ENCODE measurements at regions not wholly inside any gene's neighbourhood (a gene's known extent, or its start where the extent isn't known, plus 50 kb on each side); places are given as distances from the start of the nearest gene placed in this dataset.

DNA sequence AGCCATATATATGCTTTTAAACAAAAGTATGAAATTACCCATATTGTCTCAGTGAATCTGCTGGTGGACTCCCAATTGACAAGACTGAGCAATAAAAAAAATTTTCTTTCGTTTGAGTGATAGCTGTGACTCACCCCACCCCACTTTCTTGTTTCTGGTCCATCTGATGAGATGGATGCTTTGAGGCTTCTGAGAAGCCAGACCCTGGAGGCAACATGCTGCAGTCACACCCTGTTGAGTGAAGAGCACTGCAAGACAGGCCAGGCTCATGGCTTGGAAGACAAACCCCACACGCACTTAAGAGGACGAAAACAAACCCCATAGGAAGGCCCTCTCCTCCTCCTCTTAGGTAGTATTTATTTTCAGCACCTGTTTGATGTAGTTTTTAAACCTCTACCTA lies 276.0 kb upstream of the TTC14 start:
- H2AFZ ChIP-seq (ENCODE audit: low read length): no peak overlapping the region
- H3K9me3 ChIP-seq (ENCODE audit: low read length): no peaks in the 10 kb centered on the region
- H3K4me1 ChIP-seq (ENCODE audit: insufficient read depth, low read length): no peaks in the 10 kb centered on the region
- in situ Hi-C loops (cut with HindIII; ENCODE audit: extremely low pct_ligation_motif_present, low pct_unique_long_range_greater_than_20kb): no loop called here
- no peak for ATAC-seq
- intact Hi-C loops (cut with micrococcal nuclease; ENCODE audit: unreplicated experiment): no loop called here
- FAIRE-seq: no peak
- no peaks in the 10 kb centered on the region; a peak in 1 of 5 replicates for H3K27me3 ChIP-seq (ENCODE audit: control insufficient read depth in 1 of 2, insufficient read depth in 2 of 2, low read length in 2 of 2)
- H3K79me2 ChIP-seq (ENCODE audit: insufficient read depth, low read length): no peaks in the 10 kb centered on the region
- no peak overlapping the region for H3K27ac ChIP-seq (ENCODE audit: extremely low read length, insufficient read depth, low read length)
- no peak for DNase-seq (ENCODE audit: low spot score)
- 3% methylated on average over 3 of the region's 3 CpGs for WGBS (ENCODE audit: low lambda C conversion rate)
- BruUV-seq (replicated peaks): no TSS peak
- no peaks in the 10 kb centered on the region for H3K36me3 ChIP-seq (replicated peaks in 1 of 2; ENCODE audit: control insufficient read depth in 1 of 2, insufficient read depth in 2 of 2, low read length in 2 of 2)
- H4K20me1 ChIP-seq (ENCODE audit: insufficient read depth, low read length): no peaks in the 10 kb centered on the region
- POLR2A ChIA-PET: no interaction called here
- no peak for TF ChIP-seq ZNF607 (CRISPR knock-in tag; IDR thresholded peaks at IDR 0.05; ENCODE audit: borderline replicate concordance)
- TF ChIP-seq REST (IDR thresholded peaks at IDR 0.05; ENCODE audit: borderline replicate concordance in 1 of 2, low read depth in 1 of 2, low read length in 2 of 2): no peak
- TF ChIP-seq, protein P1, sequence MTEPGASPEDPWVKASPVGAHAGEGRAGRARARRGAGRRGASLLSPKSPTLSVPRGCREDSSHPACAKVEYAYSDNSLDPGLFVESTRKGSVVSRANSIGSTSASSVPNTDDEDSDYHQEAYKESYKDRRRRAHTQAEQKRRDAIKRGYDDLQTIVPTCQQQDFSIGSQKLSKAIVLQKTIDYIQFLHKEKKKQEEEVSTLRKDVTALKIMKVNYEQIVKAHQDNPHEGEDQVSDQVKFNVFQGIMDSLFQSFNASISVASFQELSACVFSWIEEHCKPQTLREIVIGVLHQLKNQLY (CRISPR knock-in tag; IDR thresholded peaks at IDR 0.05): no peak
- no peak overlapping the region for H3K9ac ChIP-seq (ENCODE audit: insufficient read depth, low read depth, low read length)
- no peak overlapping the region for H3K4me2 ChIP-seq (ENCODE audit: low read depth, low read length)
- H3K4me3 ChIP-seq (replicated peaks in 1 of 3; ENCODE audit: insufficient read depth in 1 of 3, low read depth in 2 of 3, low read length in 3 of 3): no peak overlapping the region
- CTCF ChIA-PET (ENCODE audit: low intra/inter-chr PET ratio, low total read pairs): no interaction called here

DNA sequence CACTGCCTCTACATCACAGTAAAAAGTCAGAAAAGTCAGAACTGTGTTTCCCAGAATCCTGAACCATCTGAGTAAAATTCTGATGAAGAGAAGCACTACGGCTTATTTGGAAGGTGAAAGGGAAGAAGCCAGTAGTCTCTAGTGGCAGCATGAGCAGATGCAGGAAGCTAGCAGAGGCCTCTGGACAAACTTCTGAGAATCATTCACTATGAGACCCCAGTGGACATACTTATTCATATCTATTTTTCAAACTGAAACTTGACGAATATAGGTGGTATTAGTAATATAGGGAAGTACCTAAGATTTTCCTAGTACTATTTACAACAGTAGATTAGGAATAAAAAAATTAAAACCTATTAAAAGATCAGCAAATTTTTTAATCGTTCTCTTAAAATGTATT lies 272.8 kb upstream of the TTC14 start:
- Histone ChIP-seq H3K27me3 (ENCODE audit: control insufficient read depth in 1 of 2, insufficient read depth in 2 of 2, low read length in 2 of 2) (no peaks in the 10 kb centered on the region; a peak in 1 of 5 replicates), H3K9ac (ENCODE audit: insufficient read depth, low read depth, low read length) (no peak overlapping the region), H3K4me2 (ENCODE audit: low read depth, low read length) (no peak overlapping the region), H2AFZ (ENCODE audit: low read length) (no peak overlapping the region), H3K4me1 (ENCODE audit: insufficient read depth, low read length) (no peaks in the 10 kb centered on the region), H4K20me1 (ENCODE audit: insufficient read depth, low read length) (no peaks in the 10 kb centered on the region), H3K79me2 (ENCODE audit: insufficient read depth, low read length) (no peaks in the 10 kb centered on the region), H3K36me3 (replicated peaks in 1 of 2; ENCODE audit: control insufficient read depth in 1 of 2, insufficient read depth in 2 of 2, low read length in 2 of 2) (no peaks in the 10 kb centered on the region), H3K9me3 (ENCODE audit: low read length) (no peaks in the 10 kb centered on the region), H3K4me3 (replicated peaks in 1 of 3; ENCODE audit: insufficient read depth in 1 of 3, low read depth in 2 of 3, low read length in 3 of 3) (no peak overlapping the region), H3K27ac (ENCODE audit: extremely low read length, insufficient read depth, low read length) (no peak overlapping the region)
- POLR2A ChIA-PET: no interaction called here
- intact Hi-C loops (cut with micrococcal nuclease; ENCODE audit: unreplicated experiment) (no loop called here), in situ Hi-C loops (cut with HindIII; ENCODE audit: extremely low pct_ligation_motif_present, low pct_unique_long_range_greater_than_20kb) (no loop called here)
- FAIRE-seq: no peak
- 5% methylated on average over 3 of the region's 3 CpGs for WGBS (ENCODE audit: low lambda C conversion rate)
- CTCF ChIA-PET (ENCODE audit: low intra/inter-chr PET ratio, low total read pairs): no interaction called here
- no peak for ATAC-seq
- no peak for DNase-seq (ENCODE audit: low spot score)
- BruUV-seq (replicated peaks): no TSS peak
- TF ChIP-seq PHF8 (CRISPR knock-in tag; IDR thresholded peaks at IDR 0.05) (no peak), KAT2B (IDR thresholded peaks at IDR 0.05; ENCODE audit: borderline replicate concordance, low read depth, low read length) (no peak), ZNF292 (CRISPR knock-in tag; IDR thresholded peaks at IDR 0.05; ENCODE audit: borderline replicate concordance, low read depth) (no peak)
- TF ChIP-seq, protein P2, sequence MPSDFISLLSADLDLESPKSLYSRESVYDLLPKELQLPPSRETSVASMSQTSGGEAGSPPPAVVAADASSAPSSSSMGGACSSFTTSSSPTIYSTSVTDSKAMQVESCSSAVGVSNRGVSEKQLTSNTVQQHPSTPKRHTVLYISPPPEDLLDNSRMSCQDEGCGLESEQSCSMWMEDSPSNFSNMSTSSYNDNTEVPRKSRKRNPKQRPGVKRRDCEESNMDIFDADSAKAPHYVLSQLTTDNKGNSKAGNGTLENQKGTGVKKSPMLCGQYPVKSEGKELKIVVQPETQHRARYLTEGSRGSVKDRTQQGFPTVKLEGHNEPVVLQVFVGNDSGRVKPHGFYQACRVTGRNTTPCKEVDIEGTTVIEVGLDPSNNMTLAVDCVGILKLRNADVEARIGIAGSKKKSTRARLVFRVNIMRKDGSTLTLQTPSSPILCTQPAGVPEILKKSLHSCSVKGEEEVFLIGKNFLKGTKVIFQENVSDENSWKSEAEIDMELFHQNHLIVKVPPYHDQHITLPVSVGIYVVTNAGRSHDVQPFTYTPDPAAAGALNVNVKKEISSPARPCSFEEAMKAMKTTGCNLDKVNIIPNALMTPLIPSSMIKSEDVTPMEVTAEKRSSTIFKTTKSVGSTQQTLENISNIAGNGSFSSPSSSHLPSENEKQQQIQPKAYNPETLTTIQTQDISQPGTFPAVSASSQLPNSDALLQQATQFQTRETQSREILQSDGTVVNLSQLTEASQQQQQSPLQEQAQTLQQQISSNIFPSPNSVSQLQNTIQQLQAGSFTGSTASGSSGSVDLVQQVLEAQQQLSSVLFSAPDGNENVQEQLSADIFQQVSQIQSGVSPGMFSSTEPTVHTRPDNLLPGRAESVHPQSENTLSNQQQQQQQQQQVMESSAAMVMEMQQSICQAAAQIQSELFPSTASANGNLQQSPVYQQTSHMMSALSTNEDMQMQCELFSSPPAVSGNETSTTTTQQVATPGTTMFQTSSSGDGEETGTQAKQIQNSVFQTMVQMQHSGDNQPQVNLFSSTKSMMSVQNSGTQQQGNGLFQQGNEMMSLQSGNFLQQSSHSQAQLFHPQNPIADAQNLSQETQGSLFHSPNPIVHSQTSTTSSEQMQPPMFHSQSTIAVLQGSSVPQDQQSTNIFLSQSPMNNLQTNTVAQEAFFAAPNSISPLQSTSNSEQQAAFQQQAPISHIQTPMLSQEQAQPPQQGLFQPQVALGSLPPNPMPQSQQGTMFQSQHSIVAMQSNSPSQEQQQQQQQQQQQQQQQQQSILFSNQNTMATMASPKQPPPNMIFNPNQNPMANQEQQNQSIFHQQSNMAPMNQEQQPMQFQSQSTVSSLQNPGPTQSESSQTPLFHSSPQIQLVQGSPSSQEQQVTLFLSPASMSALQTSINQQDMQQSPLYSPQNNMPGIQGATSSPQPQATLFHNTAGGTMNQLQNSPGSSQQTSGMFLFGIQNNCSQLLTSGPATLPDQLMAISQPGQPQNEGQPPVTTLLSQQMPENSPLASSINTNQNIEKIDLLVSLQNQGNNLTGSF (CRISPR knock-in tag; IDR thresholded peaks at IDR 0.05): no peak
- TF ChIP-seq, protein P3, sequence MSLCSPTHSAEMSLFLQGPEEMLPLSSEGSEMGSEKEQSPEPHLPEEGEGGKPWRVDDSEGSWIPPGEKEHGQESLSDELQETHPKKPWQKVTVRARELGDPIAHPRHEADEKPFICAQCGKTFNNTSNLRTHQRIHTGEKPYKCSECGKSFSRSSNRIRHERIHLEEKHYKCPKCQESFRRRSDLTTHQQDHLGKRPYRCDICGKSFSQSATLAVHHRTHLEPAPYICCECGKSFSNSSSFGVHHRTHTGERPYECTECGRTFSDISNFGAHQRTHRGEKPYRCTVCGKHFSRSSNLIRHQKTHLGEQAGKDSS (CRISPR knock-in tag; IDR thresholded peaks at IDR 0.05; ENCODE audit: borderline replicate concordance, low read depth): no peak
